Body of pancreas (tissue), 4 donors: ENCODE measurements at regions not wholly inside any gene's neighbourhood (a gene's known extent, or its start where the extent isn't known, plus 50 kb on each side); places are given as distances from the start of the nearest gene placed in this dataset.

Experiments used
- POLR2A ChIP-seq, 3 donors: fragments of 450-650 bp; IDR thresholded peaks; one replicate each; pipeline ENCODE4 v1.6.1; 2016; ENCODE audit warnings: antibody characterized with exemption in 3 of 3, mild to moderate bottlenecking in 2 of 3
- TF ChIP-seq, protein P1 (sequence below), 7 experiments: fragments of 450-650 bp in 4 of 7; fragments of 200-600 bp in 3 of 7; sonication (generic) in 3 of 7; IDR thresholded peaks; one replicate each; pipeline ENCODE4 v1.5.1; 2016 to 2019; ENCODE audit warnings: antibody characterized with exemption in 7 of 7

DNA sequence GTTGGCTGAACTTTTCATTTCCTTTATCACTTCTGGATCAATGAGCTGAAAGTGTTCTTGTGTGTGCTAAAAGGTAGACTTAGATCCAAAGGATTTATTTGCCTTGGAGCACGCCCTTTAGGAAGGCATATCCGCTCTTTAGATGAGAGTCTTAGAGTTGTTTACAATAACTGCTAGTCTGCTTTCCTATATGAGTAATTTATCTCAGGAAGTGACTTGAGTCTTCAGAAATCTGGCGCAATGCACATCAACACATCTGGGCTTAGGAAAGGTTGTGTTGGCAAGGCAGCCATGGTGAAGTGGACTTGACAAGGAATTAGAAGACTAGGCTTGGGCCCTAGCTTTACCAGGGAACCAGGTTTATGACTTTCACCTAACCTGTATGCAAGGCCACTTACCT is 204.1 kb upstream of the PTGFR start:
- TF ChIP-seq, protein P1, sequence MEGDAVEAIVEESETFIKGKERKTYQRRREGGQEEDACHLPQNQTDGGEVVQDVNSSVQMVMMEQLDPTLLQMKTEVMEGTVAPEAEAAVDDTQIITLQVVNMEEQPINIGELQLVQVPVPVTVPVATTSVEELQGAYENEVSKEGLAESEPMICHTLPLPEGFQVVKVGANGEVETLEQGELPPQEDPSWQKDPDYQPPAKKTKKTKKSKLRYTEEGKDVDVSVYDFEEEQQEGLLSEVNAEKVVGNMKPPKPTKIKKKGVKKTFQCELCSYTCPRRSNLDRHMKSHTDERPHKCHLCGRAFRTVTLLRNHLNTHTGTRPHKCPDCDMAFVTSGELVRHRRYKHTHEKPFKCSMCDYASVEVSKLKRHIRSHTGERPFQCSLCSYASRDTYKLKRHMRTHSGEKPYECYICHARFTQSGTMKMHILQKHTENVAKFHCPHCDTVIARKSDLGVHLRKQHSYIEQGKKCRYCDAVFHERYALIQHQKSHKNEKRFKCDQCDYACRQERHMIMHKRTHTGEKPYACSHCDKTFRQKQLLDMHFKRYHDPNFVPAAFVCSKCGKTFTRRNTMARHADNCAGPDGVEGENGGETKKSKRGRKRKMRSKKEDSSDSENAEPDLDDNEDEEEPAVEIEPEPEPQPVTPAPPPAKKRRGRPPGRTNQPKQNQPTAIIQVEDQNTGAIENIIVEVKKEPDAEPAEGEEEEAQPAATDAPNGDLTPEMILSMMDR (IDR thresholded peaks at IDR 0.05) = no peak
- TF ChIP-seq POLR2A (IDR thresholded peaks at IDR 0.05) = no peak
